Skeletal muscle tissue (tissue), 3 donors: ENCODE measurements at regions not wholly inside any gene's neighbourhood (a gene's known extent, or its start where the extent isn't known, plus 50 kb on each side); places are given as distances from the start of the nearest gene placed in this dataset.
"Not testable (repeated sequence)": the region's sequence is repeated elsewhere in the genome, so short reads cannot be mapped to it uniquely, and the experiment has no call there.

Experiments used
- H3K27ac ChIP-seq: one replicate; pipeline ENCODE4 v1.7.0; 2013; ENCODE audit warnings: mild to moderate bottlenecking, low read depth, low read length, inconsistent platforms
- H3K27me3 ChIP-seq, 3 donors: one replicate each; pipeline ENCODE4 v1.7.0; 2013; ENCODE audit warnings: low read length in 3 of 3; ENCODE audit not compliant: control insufficient read depth in 3 of 3, insufficient read depth in 3 of 3
- H3K36me3 ChIP-seq, 3 donors: one replicate each; pipeline ENCODE4 v1.7.0; 2013; ENCODE audit warnings: low read length in 3 of 3; ENCODE audit not compliant: control insufficient read depth in 3 of 3, insufficient read depth in 3 of 3
- H3K4me1 ChIP-seq, 3 donors: one replicate each; pipeline ENCODE4 v1.7.0; 2013; ENCODE audit warnings: low read length in 3 of 3, mild to moderate bottlenecking in 3 of 3; ENCODE audit not compliant: control insufficient read depth in 3 of 3, insufficient read depth in 3 of 3
- H3K4me3 ChIP-seq, 3 donors: one replicate each; pipeline ENCODE4 v1.7.0; 2013; ENCODE audit warnings: low read length in 3 of 3
- H3K9ac ChIP-seq, 3 donors: one replicate each; pipeline ENCODE4 v1.7.0; 2013; ENCODE audit warnings: low read length in 3 of 3, mild to moderate bottlenecking in 3 of 3, moderate library complexity in 2 of 3, low read depth in 1 of 3
- H3K9me3 ChIP-seq, 3 donors: one replicate each; pipeline ENCODE4 v1.7.0; 2013; ENCODE audit warnings: low read length in 3 of 3; ENCODE audit not compliant: control insufficient read depth in 3 of 3
- donor health status: Osteomylitis.

DNA sequence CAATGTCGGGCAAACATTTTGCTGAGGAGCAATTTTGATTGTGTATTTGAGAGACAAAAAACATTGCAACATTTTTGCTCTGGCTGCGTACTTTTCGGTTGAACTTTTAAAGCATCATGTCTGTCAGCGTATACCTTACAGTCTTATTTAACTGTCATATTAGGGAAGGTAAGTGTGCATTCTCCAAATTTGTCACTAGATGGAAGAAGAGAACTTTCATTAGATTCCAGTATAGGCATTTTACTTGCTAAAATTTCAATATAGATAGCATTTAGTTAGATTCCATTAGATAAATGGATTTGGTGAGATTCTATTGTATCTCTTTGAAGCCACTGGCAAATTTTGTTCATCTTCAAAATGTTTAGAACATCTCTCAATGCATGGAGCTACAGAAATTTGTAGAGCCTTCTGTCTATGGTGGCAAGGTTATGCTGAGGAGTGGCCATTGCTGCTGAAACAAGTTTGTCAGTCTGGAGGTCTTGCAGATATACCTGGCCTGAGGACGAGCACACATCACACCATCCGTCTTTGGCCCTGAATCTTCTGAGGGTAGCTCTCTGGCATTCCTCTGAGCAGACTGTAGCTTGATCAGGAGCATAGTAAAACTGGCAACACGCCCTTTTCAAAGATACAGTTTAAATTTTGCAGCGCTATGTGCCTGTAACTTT lies 437.5 kb upstream of the MBL2 start:
- no peaks in the 10 kb centered on the region for H3K27me3 ChIP-seq
- H3K9ac ChIP-seq: no peak overlapping the region
- no peaks in the 10 kb centered on the region for H3K9me3 ChIP-seq
- no peaks in the 10 kb centered on the region for H3K4me1 ChIP-seq
- H3K36me3 ChIP-seq: no peaks in the 10 kb centered on the region
- no peak overlapping the region for H3K4me3 ChIP-seq
- H3K27ac ChIP-seq: no peak overlapping the region

- Histone ChIP-seq H3K36me3 (no peaks in the 10 kb centered on the region), H3K27me3 (no peaks in the 10 kb centered on the region), H3K4me1 (no peaks in the 10 kb centered on the region), H3K27ac (no peak overlapping the region), H3K4me3 (no peak overlapping the region), H3K9me3 (peaks cover 0 to 3% (median 0%) of the 10 kb centered on the region in 3 donors), H3K9ac (no peak overlapping the region)
Measured at GRCh38 chr10:53183733-53184132, 411.1 kb upstream of the MBL2 start.

DNA sequence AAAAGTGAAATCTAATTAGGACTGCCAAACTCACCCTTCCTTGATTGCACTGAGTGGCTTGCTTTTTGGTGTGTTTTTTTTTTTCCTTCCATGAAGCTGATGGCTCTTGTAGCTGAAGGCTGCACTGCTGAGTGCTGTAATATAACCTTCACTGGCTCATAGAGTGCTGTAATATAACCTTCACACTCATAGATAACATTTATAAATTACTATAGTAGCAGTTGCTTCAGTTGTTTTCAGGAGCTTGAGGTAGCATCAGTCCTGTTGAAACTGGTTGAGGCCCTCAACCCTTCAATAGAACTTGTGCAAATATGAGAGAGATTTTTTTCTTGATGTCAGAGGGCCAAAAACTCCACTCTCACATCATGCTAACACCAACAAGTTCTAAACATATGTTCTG lies 404.9 kb upstream of the MBL2 start:
- H3K9ac ChIP-seq: no peak overlapping the region
- H3K4me1 ChIP-seq: no peaks in the 10 kb centered on the region
- no peaks in the 10 kb centered on the region for H3K27me3 ChIP-seq
- no peak overlapping the region for H3K27ac ChIP-seq
- no peaks in the 10 kb centered on the region for H3K9me3 ChIP-seq
- H3K36me3 ChIP-seq: no peaks in the 10 kb centered on the region
- no peak overlapping the region for H3K4me3 ChIP-seq

DNA sequence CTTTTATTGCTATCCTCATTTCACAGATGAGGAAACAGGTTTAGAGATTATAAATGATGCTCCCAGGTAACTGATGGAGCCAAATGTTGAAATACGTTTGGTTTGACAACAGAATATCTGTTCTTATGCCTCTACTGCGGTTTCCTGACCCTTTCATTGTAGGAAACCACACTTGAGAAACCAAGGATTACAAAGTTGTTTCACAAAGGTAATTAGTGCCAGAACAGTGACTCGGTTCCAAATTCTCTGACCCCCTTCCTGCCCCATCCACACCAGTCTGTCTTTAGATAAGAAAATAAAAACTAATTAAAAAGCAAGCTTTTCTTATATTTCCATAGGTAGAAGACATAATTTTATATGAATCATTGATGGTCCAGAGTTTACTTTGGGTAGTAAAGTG lies 393.7 kb upstream of the MBL2 start:
- no peaks in the 10 kb centered on the region for H3K36me3 ChIP-seq
- H3K9ac ChIP-seq: no peak overlapping the region
- no peaks in the 10 kb centered on the region for H3K4me1 ChIP-seq
- H3K4me3 ChIP-seq: no peak overlapping the region
- H3K27ac ChIP-seq: no peak overlapping the region
- H3K27me3 ChIP-seq: no peaks in the 10 kb centered on the region
- H3K9me3 ChIP-seq: no peaks in the 10 kb centered on the region

DNA sequence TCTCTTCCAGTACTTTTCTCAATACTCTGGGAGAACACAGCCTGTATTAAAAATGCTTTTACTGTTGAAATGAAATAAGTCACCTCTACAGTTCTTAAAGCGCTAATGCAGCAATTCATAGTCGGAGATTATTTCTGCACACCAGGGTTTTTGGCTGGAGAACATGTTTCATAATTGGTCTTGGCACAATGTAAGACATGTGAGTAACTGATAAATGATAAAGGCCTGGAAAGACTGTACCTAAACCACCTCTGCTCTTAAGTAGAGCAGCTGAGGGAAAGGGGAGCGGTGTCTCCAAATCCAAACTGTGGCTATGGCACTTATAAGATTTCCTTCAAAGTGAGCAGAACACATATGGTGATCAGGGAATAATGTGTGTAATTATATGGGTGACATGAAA lies 390.3 kb upstream of the MBL2 start:
- Histone ChIP-seq H3K4me1 (no peaks in the 10 kb centered on the region), H3K27ac (no peak overlapping the region), H3K9me3 (no peaks in the 10 kb centered on the region), H3K4me3 (no peak overlapping the region), H3K9ac (no peak overlapping the region), H3K27me3 (no peaks in the 10 kb centered on the region), H3K36me3 (no peaks in the 10 kb centered on the region)

DNA sequence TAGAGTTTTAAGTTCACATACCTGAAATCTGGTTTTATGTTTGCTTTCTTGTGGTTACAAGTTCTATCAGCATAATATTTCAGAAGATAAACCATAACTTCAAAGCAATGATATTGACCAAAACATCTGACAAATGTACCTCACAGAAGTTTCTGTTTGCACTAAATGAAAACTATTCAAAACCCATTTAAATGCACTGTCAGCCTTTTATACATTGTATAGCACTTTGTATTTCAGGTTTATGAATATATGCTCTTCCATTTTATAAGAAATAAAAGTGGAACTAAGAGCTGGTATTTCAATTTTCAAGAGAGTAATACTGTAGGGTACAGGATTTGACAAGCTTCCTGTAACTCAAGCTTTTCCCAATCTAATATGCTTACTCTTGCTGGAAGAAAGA lies 388.6 kb upstream of the MBL2 start:
- no peaks in the 10 kb centered on the region for H3K4me1 ChIP-seq
- no peaks in the 10 kb centered on the region for H3K36me3 ChIP-seq

GRCh38 chr10:53155674-53156073 lies 383.1 kb upstream of the MBL2 start:
- not testable (repeated sequence) for H3K27ac ChIP-seq, H3K9me3 ChIP-seq, H3K4me3 ChIP-seq, H3K4me1 ChIP-seq, H3K27me3 ChIP-seq, H3K36me3 ChIP-seq, H3K9ac ChIP-seq

More for the DNA sequence above, 388.6 kb upstream of the MBL2 start:
- no peak overlapping the region for H3K9ac ChIP-seq
- H3K4me3 ChIP-seq: no peak overlapping the region
- H3K9me3 ChIP-seq: no peaks in the 10 kb centered on the region
- H3K27me3 ChIP-seq: no peaks in the 10 kb centered on the region
- no peak overlapping the region for H3K27ac ChIP-seq

DNA sequence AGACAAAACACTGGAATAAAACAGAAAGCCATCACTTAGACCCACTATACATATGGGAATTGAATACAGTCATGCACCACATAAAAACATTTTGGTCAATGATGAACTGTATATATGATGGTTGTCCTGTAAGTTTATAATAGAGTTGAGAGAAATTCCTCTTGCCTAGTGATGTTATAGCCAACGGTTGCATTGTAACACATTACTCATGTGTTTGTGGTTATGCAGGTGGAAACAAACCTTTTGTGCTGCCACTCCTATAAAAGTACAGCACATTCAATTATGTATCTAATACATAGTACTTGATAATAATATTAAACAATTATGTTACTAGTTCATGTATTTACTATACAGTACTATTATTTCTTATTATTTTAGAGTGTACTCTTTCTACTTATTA lies 381.2 kb upstream of the MBL2 start:
- Histone ChIP-seq H3K9ac (no peak overlapping the region), H3K9me3 (no peaks in the 10 kb centered on the region), H3K27ac (no peak overlapping the region), H3K36me3 (no peaks in the 10 kb centered on the region), H3K4me3 (no peak overlapping the region), H3K27me3 (no peaks in the 10 kb centered on the region), H3K4me1 (no peaks in the 10 kb centered on the region)

DNA sequence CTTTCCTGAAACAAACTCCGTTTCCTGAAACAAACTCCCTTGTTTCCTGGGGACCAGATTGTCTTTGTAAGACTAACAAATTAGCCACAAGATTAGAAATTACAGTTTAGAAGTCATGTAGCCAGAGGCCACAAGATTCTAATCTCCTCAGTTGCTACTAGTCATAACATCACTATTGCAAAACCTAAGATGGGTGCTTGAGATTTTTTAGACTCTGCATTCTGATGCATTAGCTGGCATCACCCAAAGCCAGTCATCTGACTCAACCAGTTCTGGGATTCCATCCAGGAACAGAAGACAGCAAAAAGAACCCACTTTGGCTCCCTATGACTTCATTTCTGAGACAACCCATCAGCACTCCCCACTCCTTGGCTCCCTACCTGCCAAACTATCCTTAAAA lies 367.9 kb upstream of the MBL2 start:
- peaks cover 0 to under 1% (median 0%) of the 10 kb centered on the region in 3 donors for H3K9me3 ChIP-seq
- H3K4me1 ChIP-seq: no peaks in the 10 kb centered on the region
- H3K27ac ChIP-seq: no peak overlapping the region
- no peaks in the 10 kb centered on the region for H3K27me3 ChIP-seq
- H3K9ac ChIP-seq: no peak overlapping the region
- no peaks in the 10 kb centered on the region for H3K36me3 ChIP-seq
- H3K4me3 ChIP-seq: no peak overlapping the region

DNA sequence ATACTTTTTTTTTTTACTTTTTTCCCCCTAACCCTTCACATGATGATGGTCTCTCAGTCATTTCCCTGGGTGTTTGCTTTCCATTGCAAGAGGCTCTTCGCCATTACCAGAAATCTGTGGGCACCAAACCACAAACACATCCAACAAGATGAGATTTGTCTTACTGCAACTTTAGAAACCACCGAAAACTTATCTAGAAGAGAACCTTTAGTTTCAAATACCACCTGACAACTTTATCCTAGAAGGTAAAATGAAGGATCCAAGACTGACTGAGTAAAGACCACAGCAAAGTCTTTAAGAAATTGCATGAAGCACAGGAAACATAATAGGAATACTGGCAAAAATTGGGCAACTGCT lies 363.3 kb upstream of the MBL2 start:
- no peaks in the 10 kb centered on the region for H3K9me3 ChIP-seq
- H3K9ac ChIP-seq: no peak overlapping the region
- no peak overlapping the region for H3K27ac ChIP-seq
- no peaks in the 10 kb centered on the region for H3K4me1 ChIP-seq
- H3K36me3 ChIP-seq: no peaks in the 10 kb centered on the region
- no peak overlapping the region for H3K4me3 ChIP-seq
- H3K27me3 ChIP-seq: no peaks in the 10 kb centered on the region
